Ascending aorta (tissue), 2 donors: ENCODE measurements at regions not wholly inside any gene's neighbourhood (a gene's known extent, or its start where the extent isn't known, plus 50 kb on each side); places are given as distances from the start of the nearest gene placed in this dataset.

Source experiments
- DNase-seq, 2 donors: peaks; one replicate each; pipeline ENCODE4 v3.0.0-alpha.2; 2019; ENCODE audit warnings: low spot score in 2 of 2
- H3K27ac ChIP-seq, 2 donors: fragments of 200-600 bp; sonication (generic); one replicate each; pipeline ENCODE4 v1.5.1; 2016 to 2017; ENCODE audit warnings: mild to moderate bottlenecking in 1 of 2
- H3K27me3 ChIP-seq: fragments of 200-600 bp; sonication (generic); one replicate; pipeline ENCODE4 v1.5.1; 2017
- H3K36me3 ChIP-seq, 2 donors: fragments of 200-600 bp; sonication (generic); one replicate each; pipeline ENCODE4 v1.5.1; 2016
- H3K4me1 ChIP-seq, 2 donors: fragments of 200-600 bp; sonication (generic); one replicate each; pipeline ENCODE4 v1.5.1; 2016 to 2017; ENCODE audit warnings: mild to moderate bottlenecking in 1 of 2
- H3K4me3 ChIP-seq, 2 donors: fragments of 200-600 bp; sonication (generic); one replicate each; pipeline ENCODE4 v1.5.1; 2016 to 2017; ENCODE audit warnings: mild to moderate bottlenecking in 1 of 2
- H3K9me3 ChIP-seq, 2 donors: fragments of 200-600 bp; sonication (generic); one replicate each; pipeline ENCODE4 v1.5.1; 2016
- CTCF ChIP-seq, 3 experiments: fragments of 200-600 bp in 2 of 3; fragments of 450-650 bp in 1 of 3; sonication (generic) in 2 of 3; IDR thresholded peaks; one replicate each; pipeline ENCODE4 v1.5.1; 2016 to 2019; ENCODE audit warnings: antibody characterized with exemption in 3 of 3, mild to moderate bottlenecking in 1 of 3, moderate library complexity in 1 of 3
- intact Hi-C: fragments of 100-400 bp; cut with DNase I; formaldehyde crosslinking; loops from one replicate; pipeline ENCODE4 v1.15.1; 2023

GRCh38 chr11:104645261-104646222 is 252.7 kb downstream of the CASP12 start:
- no peak for TF ChIP-seq CTCF (IDR thresholded peaks at IDR 0.05)
- H3K27me3 ChIP-seq: no peaks in the 10 kb centered on the region
- DNase-seq: no peak
- H3K4me3 ChIP-seq: no peak overlapping the region
- no peaks in the 10 kb centered on the region for H3K4me1 ChIP-seq
- H3K27ac ChIP-seq: no peak overlapping the region
- no peaks in the 10 kb centered on the region for H3K9me3 ChIP-seq
- intact Hi-C loops: no loop called here
- no peaks in the 10 kb centered on the region for H3K36me3 ChIP-seq

- Histone ChIP-seq H3K36me3 (no peaks in the 10 kb centered on the region), H3K9me3 (no peaks in the 10 kb centered on the region), H3K27ac (no peak overlapping the region), H3K27me3 (no peaks in the 10 kb centered on the region), H3K4me1 (no peaks in the 10 kb centered on the region), H3K4me3 (no peak overlapping the region)
- DNase-seq: no peak
- TF ChIP-seq CTCF (IDR thresholded peaks at IDR 0.05): no peak
- intact Hi-C loops: no loop called here
Measured at GRCh38 chr11:104637662-104638170, 260.5 kb downstream of the CASP12 start.

- Histone ChIP-seq H3K27me3 (no peaks in the 10 kb centered on the region), H3K4me3 (no peak overlapping the region), H3K9me3 (no peaks in the 10 kb centered on the region), H3K36me3 (no peaks in the 10 kb centered on the region), H3K4me1 (no peaks in the 10 kb centered on the region), H3K27ac (no peak overlapping the region)
- TF ChIP-seq CTCF (IDR thresholded peaks at IDR 0.05): no peak
- DNase-seq: no peak
- intact Hi-C loops: no loop called here
Measured at GRCh38 chr11:104633226-104633625, 265.0 kb downstream of the CASP12 start.

- TF ChIP-seq CTCF (IDR thresholded peaks at IDR 0.05): no peak
- no peak overlapping the region for H3K4me3 ChIP-seq
- H3K27me3 ChIP-seq: no peaks in the 10 kb centered on the region
- intact Hi-C loops: no loop called here
- no peak for DNase-seq
- no peak overlapping the region for H3K27ac ChIP-seq
- H3K9me3 ChIP-seq: no peaks in the 10 kb centered on the region
- no peaks in the 10 kb centered on the region for H3K36me3 ChIP-seq
- no peaks in the 10 kb centered on the region for H3K4me1 ChIP-seq
Measured at GRCh38 chr11:104630352-104630751, 267.9 kb downstream of the CASP12 start.

GRCh38 chr11:104625246-104625645 is 273.0 kb downstream of the CASP12 start:
- intact Hi-C loops: no loop called here
- no peaks in the 10 kb centered on the region for H3K36me3 ChIP-seq
- no peaks in the 10 kb centered on the region for H3K4me1 ChIP-seq
- no peaks in the 10 kb centered on the region for H3K9me3 ChIP-seq
- DNase-seq: no peak
- H3K4me3 ChIP-seq: no peak overlapping the region
- H3K27me3 ChIP-seq: no peaks in the 10 kb centered on the region
- no peak overlapping the region for H3K27ac ChIP-seq
- no peak for TF ChIP-seq CTCF (IDR thresholded peaks at IDR 0.05)
